Immature natural killer cell (primary cell): ENCODE measurements at regions not wholly inside any gene's neighbourhood (a gene's known extent, or its start where the extent isn't known, plus 50 kb on each side); places are given as distances from the start of the nearest gene placed in this dataset.

ENCODE experiments used
- DNase-seq, 3 donors: peaks; one replicate each; pipeline ENCODE4 v3.0.0; 2022; ENCODE audit warnings: mixed read lengths in 1 of 3
- H3K27ac Mint-ChIP-seq, 6 donors: one replicate each; pipeline ENCODE4 v1.8.0; 2020; ENCODE audit warnings: mixed read lengths in 6 of 6, mild to moderate bottlenecking in 5 of 6, inconsistent platforms in 4 of 6, moderate library complexity in 3 of 6
- H3K27me3 Mint-ChIP-seq, 3 donors: one replicate each; pipeline ENCODE4 v1.8.0; 2020 to 2021; ENCODE audit warnings: low read depth in 3 of 3, mild to moderate bottlenecking in 3 of 3, mixed read lengths in 3 of 3, moderate library complexity in 3 of 3, inconsistent platforms in 1 of 3
- H3K36me3 Mint-ChIP-seq, 3 donors: one replicate each; pipeline ENCODE4 v1.8.0; 2020; ENCODE audit warnings: mixed read lengths in 3 of 3, inconsistent platforms in 2 of 3, mild to moderate bottlenecking in 2 of 3
- H3K4me1 Mint-ChIP-seq, 2 donors: one replicate each; pipeline ENCODE4 v1.8.0; 2020; ENCODE audit warnings: inconsistent platforms in 2 of 2, mild to moderate bottlenecking in 2 of 2, mixed read lengths in 2 of 2, moderate library complexity in 1 of 2
- H3K4me3 Mint-ChIP-seq, 5 donors: one replicate each; pipeline ENCODE4 v1.8.0; 2020; ENCODE audit warnings: mild to moderate bottlenecking in 5 of 5, mixed read lengths in 5 of 5, inconsistent platforms in 3 of 5, moderate library complexity in 3 of 5
- H3K9me3 Mint-ChIP-seq, 6 donors: one replicate each; pipeline ENCODE4 v1.8.0; 2020; ENCODE audit warnings: mild to moderate bottlenecking in 6 of 6, mixed read lengths in 6 of 6, inconsistent platforms in 4 of 6, moderate library complexity in 3 of 6

GRCh38 chr10:55474258-55474657 lies 673.2 kb upstream of the PCDH15 start:
- no peaks in the 10 kb centered on the region for H3K4me1 Mint-ChIP-seq
- H3K9me3 Mint-ChIP-seq = peaks cover 6 to 40% (median 22%) of the 10 kb centered on the region in 6 donors
- no peak for DNase-seq
- no peak overlapping the region for H3K27ac Mint-ChIP-seq
- no peak overlapping the region for H3K4me3 Mint-ChIP-seq
- H3K27me3 Mint-ChIP-seq = peaks cover 0 to 1% (median 0%) of the 10 kb centered on the region in 3 donors
- peaks cover 0 to 4% (median 0%) of the 10 kb centered on the region in 3 donors for H3K36me3 Mint-ChIP-seq

GRCh38 chr10:55470840-55471239 lies 669.8 kb upstream of the PCDH15 start:
- no peak overlapping the region for H3K4me3 Mint-ChIP-seq
- no peak overlapping the region for H3K27ac Mint-ChIP-seq
- H3K9me3 Mint-ChIP-seq = peaks cover 0 to 34% (median 21%) of the 10 kb centered on the region in 6 donors
- H3K27me3 Mint-ChIP-seq = no peaks in the 10 kb centered on the region
- no peak for DNase-seq
- no peaks in the 10 kb centered on the region for H3K4me1 Mint-ChIP-seq
- H3K36me3 Mint-ChIP-seq = peaks cover 0 to 4% (median 0%) of the 10 kb centered on the region in 3 donors

- Mint-ChIP-seq H3K36me3 (no peaks in the 10 kb centered on the region), H3K27ac (no peak overlapping the region), H3K4me3 (no peak overlapping the region), H3K9me3 (peaks cover 6 to 44% (median 21%) of the 10 kb centered on the region in 6 donors), H3K27me3 (peaks cover 0 to 3% (median 0%) of the 10 kb centered on the region in 3 donors), H3K4me1 (no peaks in the 10 kb centered on the region)
- no peak for DNase-seq
Observed at GRCh38 chr10:55466806-55467504, 665.9 kb upstream of the PCDH15 start.

DNA sequence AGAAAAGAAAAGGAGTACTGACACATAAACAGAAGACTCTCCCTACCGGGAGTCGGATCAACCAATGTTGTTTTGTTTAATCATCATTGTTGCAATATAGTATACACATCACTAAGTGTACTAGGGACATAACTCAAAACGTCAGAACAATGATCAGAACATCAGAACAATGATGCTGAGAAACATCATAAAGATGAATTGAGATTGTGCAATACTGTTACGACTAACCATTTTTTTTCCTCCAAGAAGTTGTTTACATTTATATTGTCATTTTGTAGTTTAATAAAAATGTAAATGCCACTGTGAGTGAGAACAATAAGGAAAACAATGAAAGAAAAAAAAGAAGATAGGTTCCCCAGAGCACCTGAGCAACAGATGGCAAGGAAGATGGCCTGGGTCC lies 663.1 kb upstream of the PCDH15 start:
- no peak for DNase-seq
- peaks cover 5 to 43% (median 20%) of the 10 kb centered on the region in 6 donors for H3K9me3 Mint-ChIP-seq
- no peaks in the 10 kb centered on the region for H3K36me3 Mint-ChIP-seq
- H3K27me3 Mint-ChIP-seq = peaks cover 0 to 3% (median 0%) of the 10 kb centered on the region in 3 donors
- no peak overlapping the region for H3K27ac Mint-ChIP-seq
- no peaks in the 10 kb centered on the region for H3K4me1 Mint-ChIP-seq
- no peak overlapping the region for H3K4me3 Mint-ChIP-seq

- peaks cover 0 to 21% (median 11%) of the 10 kb centered on the region in 6 donors for H3K9me3 Mint-ChIP-seq
- no peaks in the 10 kb centered on the region for H3K4me1 Mint-ChIP-seq
- H3K27ac Mint-ChIP-seq = no peak overlapping the region
- no peaks in the 10 kb centered on the region for H3K36me3 Mint-ChIP-seq
- no peaks in the 10 kb centered on the region for H3K27me3 Mint-ChIP-seq
- DNase-seq = no peak
- no peak overlapping the region for H3K4me3 Mint-ChIP-seq
Observed at GRCh38 chr10:55460008-55460407, 659.0 kb upstream of the PCDH15 start.

- no peaks in the 10 kb centered on the region for H3K36me3 Mint-ChIP-seq
Observed at GRCh38 chr10:55449981-55450380, 649.0 kb upstream of the PCDH15 start.

DNA sequence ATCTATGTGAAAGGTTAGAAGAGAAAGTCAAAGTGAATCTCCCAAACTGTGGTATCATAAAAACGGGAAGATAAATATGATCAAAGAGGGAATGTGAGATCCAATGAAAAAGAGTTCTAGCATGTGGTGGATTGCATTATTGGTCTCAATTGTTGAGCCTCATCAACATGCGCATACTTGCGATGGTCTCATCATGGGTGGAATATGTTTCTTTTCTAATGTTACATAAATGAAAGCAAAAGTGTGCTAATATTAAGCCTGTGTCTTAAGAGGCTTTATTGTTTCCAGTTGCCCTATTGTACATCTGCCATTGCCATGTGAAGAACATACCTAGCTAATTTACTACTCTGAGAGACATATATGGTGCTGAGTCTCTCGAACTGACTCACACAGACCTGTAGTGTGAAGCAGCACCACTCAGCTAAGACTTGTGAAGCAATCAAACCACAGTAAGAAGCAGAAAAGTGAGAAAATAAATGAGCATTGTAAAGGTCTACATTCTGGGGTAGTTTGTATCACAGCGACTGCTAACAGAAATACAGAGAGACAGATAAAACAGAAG lies 645.5 kb upstream of the PCDH15 start:
- Mint-ChIP-seq H3K27ac (no peak overlapping the region), H3K9me3 (peaks cover 2 to 34% (median 21%) of the 10 kb centered on the region in 6 donors), H3K4me1 (no peaks in the 10 kb centered on the region), H3K4me3 (no peak overlapping the region), H3K27me3 (peaks cover 0 to 2% (median 0%) of the 10 kb centered on the region in 3 donors), H3K36me3 (no peaks in the 10 kb centered on the region)
- DNase-seq = no peak

More at GRCh38 chr10:55449981-55450380, 649.0 kb upstream of the PCDH15 start:
- Mint-ChIP-seq H3K4me1 (no peaks in the 10 kb centered on the region), H3K4me3 (no peak overlapping the region), H3K27me3 (peaks cover 0 to 2% (median 0%) of the 10 kb centered on the region in 3 donors), H3K27ac (no peak overlapping the region), H3K9me3 (peaks cover 4 to 27% (median 5%) of the 10 kb centered on the region in 6 donors)
- DNase-seq = no peak

DNA sequence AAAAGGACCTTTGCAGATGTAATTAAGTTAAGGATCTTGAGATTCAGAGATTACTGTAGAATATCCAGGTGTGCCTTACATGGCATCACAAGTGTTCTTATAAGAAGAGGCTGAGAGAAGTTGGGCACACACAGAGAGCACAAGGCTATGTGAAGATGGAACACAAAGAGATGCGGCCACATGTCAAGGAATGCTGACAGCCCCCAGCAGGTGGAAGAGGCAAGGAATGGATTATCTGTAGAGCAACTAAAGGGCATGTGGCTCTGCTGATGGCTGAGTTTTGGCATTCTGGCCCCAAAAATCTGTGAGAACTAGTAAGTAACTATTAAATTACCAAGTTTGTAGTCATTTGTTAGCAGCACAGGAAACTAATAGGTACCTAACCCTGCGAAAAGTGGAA lies 640.7 kb upstream of the PCDH15 start:
- H3K4me3 Mint-ChIP-seq = no peak overlapping the region
- H3K4me1 Mint-ChIP-seq = no peaks in the 10 kb centered on the region
- H3K36me3 Mint-ChIP-seq = no peaks in the 10 kb centered on the region
- DNase-seq = no peak
- peaks cover 0 to 3% (median 0%) of the 10 kb centered on the region in 3 donors for H3K27me3 Mint-ChIP-seq
- H3K27ac Mint-ChIP-seq = no peak overlapping the region
- H3K9me3 Mint-ChIP-seq = peaks cover 8 to 57% (median 38%) of the 10 kb centered on the region in 6 donors

DNA sequence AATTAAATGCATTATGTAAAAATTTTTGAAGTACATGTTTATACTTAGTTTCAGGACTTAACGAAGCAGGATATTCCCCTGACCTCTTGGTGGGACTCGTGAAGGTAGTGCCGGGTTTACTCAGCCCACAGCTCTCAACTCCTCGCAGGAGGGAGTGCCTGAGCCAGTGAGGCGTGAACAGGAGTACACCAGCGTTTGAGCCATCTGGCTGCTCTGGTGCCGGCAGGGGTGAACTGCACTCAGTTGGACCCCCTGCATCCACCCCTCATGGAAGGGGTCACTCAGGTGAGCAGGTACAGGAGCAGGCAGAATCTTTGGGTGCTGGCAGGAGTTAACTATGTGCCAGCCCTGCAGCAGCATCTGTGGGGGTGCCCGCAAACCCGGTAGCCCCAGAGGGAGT lies 625.1 kb upstream of the PCDH15 start:
- H3K4me3 Mint-ChIP-seq = no peak overlapping the region
- DNase-seq = no peak
- H3K9me3 Mint-ChIP-seq = peaks cover 5 to 30% (median 14%) of the 10 kb centered on the region in 6 donors
- H3K27me3 Mint-ChIP-seq = peaks cover 0 to 3% (median 0%) of the 10 kb centered on the region in 3 donors
- H3K4me1 Mint-ChIP-seq = no peaks in the 10 kb centered on the region
- no peaks in the 10 kb centered on the region for H3K36me3 Mint-ChIP-seq
- H3K27ac Mint-ChIP-seq = no peak overlapping the region

DNA sequence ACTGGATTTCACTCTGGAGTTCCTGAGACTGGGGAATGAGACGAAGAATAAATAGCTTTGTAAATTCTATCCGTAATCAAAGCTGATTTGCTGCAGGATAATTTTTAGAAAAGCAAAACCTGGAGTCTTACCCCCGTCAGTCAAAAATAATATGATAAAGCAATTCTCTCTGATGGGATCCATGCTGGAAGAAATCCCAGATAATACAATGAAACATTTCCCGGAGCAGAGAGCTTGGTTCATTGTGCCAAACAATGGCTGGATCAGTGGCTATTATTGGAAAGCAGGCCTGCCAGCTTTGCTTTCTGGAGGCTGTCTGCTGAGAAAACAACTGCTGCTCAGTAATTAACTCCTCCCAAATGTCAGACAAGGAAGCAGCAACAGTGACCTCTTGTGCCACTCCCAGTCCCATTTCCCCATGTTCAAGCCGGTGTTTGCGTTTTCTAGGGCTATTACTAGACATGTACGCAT lies 609.4 kb upstream of the PCDH15 start:
- no peak overlapping the region for H3K4me3 Mint-ChIP-seq
- H3K27me3 Mint-ChIP-seq = peaks cover 0 to 2% (median 1%) of the 10 kb centered on the region in 3 donors
- no peak for DNase-seq
- no peaks in the 10 kb centered on the region for H3K4me1 Mint-ChIP-seq
- H3K9me3 Mint-ChIP-seq = peaks cover 2 to 30% (median 10%) of the 10 kb centered on the region in 6 donors
- H3K36me3 Mint-ChIP-seq = no peaks in the 10 kb centered on the region
- H3K27ac Mint-ChIP-seq = no peak overlapping the region

DNA sequence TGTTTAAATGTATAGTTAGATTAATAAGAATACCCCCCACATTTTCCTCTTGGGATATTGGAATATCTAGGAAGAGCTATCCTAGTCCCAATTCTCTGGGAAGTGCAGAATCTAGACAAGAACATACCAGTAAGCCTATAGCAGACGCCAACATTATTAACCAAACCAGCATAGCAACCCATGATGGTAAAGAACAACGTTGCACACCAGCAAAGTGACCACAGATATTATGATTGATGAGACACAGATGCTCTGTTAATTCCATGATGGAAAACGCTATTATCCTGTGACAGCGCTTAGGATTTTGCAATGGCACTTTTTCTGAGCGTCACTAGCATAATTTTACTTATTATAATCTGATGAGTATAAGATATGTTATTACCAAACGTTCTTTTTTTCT lies 603.1 kb upstream of the PCDH15 start:
- peaks cover 0 to 2% (median 0%) of the 10 kb centered on the region in 3 donors for H3K27me3 Mint-ChIP-seq
- H3K36me3 Mint-ChIP-seq = no peaks in the 10 kb centered on the region
- no peak overlapping the region for H3K4me3 Mint-ChIP-seq
- H3K9me3 Mint-ChIP-seq = peaks cover 2 to 26% (median 8%) of the 10 kb centered on the region in 6 donors
- DNase-seq = no peak
- H3K4me1 Mint-ChIP-seq = no peaks in the 10 kb centered on the region
- H3K27ac Mint-ChIP-seq = no peak overlapping the region

DNA sequence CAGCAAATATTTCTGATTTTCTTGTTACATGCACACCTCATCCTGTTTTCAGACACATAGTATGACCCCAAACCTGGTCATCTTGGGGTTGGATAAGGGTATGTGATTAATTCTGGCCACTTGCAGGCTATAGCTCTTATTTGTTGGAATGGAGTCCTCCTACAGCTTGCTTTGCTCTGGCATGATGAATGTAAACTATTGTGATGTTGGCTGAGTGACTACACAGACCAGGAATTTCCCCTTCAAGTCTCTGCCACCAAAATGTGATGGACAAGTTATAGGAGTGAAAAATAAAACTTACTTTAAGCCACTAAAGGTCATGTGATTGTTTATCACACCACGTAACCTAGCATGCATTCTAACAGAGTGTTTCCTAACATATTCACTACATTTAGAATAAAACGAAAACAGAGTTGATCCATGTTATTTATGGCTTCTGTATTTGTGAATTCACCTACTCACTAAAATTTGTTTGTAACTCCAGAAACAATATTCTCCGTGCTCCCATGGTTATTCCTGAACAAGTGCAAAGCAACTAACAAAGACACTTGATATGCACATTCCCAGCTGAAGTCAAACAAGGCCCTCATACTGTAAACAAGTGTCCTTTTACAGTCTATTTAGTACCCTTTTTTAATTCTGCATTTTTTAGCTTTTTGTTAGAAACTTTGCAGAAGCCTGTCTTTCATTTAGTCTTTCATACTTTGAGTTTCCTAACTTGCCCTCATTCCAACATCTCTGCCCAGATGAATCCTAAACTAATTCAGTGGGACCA lies 599.2 kb upstream of the PCDH15 start:
- no peaks in the 10 kb centered on the region for H3K36me3 Mint-ChIP-seq
- no peak for DNase-seq
- H3K9me3 Mint-ChIP-seq = peaks cover 0 to 28% (median 8%) of the 10 kb centered on the region in 6 donors
- H3K4me3 Mint-ChIP-seq = no peak overlapping the region
- H3K27ac Mint-ChIP-seq = no peak overlapping the region
- H3K4me1 Mint-ChIP-seq = no peaks in the 10 kb centered on the region
- H3K27me3 Mint-ChIP-seq = peaks cover 0 to 2% (median 0%) of the 10 kb centered on the region in 3 donors

DNA sequence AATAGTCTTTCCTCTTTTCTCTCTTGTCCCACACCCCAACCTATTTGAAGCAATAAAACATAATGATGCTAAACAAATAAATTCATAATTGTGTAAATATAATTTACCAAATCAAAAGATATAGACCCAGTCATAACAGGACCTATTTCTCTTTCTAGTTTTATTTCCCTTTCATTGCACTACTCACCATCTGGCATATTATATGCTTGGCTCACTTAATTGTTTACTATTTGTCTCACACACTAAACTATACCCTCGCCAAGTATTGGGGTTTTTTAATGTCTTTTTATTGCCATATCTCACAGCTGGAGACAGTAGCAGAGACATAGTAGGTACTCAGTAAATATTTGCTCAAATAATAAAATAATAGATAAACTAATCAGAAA lies 597.5 kb upstream of the PCDH15 start:
- Mint-ChIP-seq H3K9me3 (peaks cover 0 to 33% (median 8%) of the 10 kb centered on the region in 6 donors), H3K4me1 (no peaks in the 10 kb centered on the region), H3K4me3 (no peak overlapping the region), H3K27me3 (peaks cover 0 to 2% (median 0%) of the 10 kb centered on the region in 3 donors), H3K36me3 (no peaks in the 10 kb centered on the region), H3K27ac (no peak overlapping the region)
- no peak for DNase-seq
